HG03521 (cell line): ENCODE measurements at regions not wholly inside any gene's neighbourhood (a gene's known extent, or its start where the extent isn't known, plus 50 kb on each side); places are given as distances from the start of the nearest gene placed in this dataset.
"Not testable (repeated sequence)": the region's sequence is repeated elsewhere in the genome, so short reads cannot be mapped to it uniquely, and the experiment has no call there.

ENCODE experiments used
- ATAC-seq: cut with Tn5 transposase; IDR thresholded peaks from one replicate; pipeline ENCODE4 v1.9.1; 2021; ENCODE audit warnings: mild to moderate bottlenecking, moderate library complexity; ENCODE audit not compliant: unreplicated experiment

GRCh38 chr7:149930374-149931068, 56.8 kb downstream of the ATP6V0E2 start:
- ATAC-seq = not testable (repeated sequence)

DNA sequence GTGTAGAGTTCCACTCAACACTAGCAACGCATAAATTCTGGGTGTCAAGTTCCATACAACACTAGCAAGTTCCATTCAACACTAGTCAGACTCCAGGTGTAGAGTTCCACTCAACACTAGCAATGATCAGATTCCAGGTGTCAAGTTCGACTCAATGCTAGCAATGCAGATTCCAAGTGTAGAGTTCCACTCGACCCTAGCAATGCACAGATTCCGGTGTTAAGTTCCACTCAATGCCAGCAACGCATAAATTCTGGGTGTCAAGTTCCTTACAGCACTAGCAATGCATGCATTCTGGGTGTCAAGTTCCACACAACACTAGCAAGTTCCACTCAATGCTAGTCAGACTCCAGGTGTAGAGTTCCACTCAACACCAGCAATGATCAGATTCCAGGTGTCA, 60.0 kb downstream of the ATP6V0E2 start:
- not testable (repeated sequence) for ATAC-seq

- not testable (repeated sequence) for ATAC-seq
Observed at GRCh38 chr7:149947346-149947745, 73.6 kb downstream of the ATP6V0E2 start.

- not testable (repeated sequence) for ATAC-seq
Observed at GRCh38 chr7:149948444-149948843, 74.7 kb downstream of the ATP6V0E2 start.

DNA sequence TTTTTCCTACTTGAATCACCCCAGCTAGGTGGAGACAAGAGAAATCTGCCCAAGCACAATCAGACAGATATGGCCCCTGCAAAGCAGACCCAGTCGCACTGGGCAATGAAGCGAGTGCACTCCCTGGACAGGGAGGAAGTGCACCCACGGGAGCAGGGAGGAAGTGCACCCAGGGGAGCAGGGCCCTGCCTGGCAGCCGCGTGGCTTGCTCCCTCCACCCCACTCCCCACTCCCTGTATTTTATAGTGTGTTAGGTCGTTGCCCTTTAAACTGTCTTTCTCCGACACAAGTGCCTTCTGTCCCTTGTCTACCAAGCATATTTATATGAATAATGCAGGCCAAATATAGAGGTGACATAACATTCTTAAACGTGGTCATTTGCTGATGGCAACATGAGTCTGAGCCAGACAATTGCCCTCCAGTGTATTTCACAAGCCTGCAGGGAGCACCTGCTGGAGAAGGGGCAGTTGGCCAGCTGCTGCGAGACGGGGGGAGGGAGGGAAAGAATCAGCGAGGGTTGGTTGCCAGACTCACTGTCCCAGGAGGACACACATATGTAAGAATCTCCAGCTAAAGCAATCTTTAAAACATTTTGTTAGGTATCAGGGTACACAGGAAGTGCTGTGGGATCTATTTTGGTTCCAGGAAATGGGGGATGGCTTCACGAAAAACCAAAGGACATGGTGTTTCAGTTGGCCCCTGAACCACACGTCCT, 76.3 kb downstream of the ATP6V0E2 start:
- ATAC-seq = not testable (repeated sequence)

DNA sequence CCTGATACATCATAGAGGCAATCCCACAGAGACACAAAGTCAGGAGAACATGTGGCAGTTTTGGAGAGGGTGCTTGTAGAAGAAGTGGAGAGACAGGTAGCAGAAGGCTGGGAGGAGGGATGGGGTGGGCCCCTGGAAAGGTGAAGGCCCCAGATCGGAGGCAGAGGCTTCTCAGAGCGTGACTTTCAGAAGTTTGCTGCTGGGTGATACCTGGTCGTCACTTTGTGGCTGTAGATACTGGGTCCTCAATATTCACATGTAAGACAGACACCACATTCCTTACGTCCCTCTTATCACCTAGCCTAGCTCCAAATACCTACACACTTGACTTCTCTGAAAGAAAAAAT, 76.8 kb downstream of the ATP6V0E2 start:
- ATAC-seq = not testable (repeated sequence)

GRCh38 chr7:149951579-149951978, 77.8 kb downstream of the ATP6V0E2 start:
- ATAC-seq = not testable (repeated sequence)

DNA sequence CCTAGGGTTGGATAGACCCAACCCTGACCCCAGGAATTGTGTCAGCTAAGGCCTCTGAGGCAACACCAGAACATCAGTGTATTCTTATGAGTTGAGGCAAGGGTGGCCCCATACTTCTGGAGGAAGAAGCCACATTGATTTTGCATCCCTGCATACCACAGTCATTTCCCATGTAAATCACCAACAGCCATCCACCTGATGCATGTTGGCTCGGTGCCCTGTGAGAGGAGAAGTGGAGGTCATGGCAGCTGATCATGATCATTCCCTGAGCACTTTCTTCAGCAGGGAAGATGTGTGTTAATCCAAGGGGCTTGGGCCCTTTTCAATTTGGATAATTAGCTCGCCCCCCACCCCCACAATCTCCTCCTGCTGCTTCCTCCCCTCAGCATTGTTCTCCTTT, 85.1 kb downstream of the ATP6V0E2 start:
- ATAC-seq = not testable (repeated sequence)

- ATAC-seq = not testable (repeated sequence)
Observed at GRCh38 chr7:149960863-149961262, 87.1 kb downstream of the ATP6V0E2 start.

- ATAC-seq = not testable (repeated sequence)
Observed at GRCh38 chr7:149961878-149962277, 88.1 kb downstream of the ATP6V0E2 start.

GRCh38 chr7:149962685-149963319, 89.0 kb downstream of the ATP6V0E2 start:
- not testable (repeated sequence) for ATAC-seq

GRCh38 chr7:149963985-149964384, 90.2 kb downstream of the ATP6V0E2 start:
- ATAC-seq = not testable (repeated sequence)

- not testable (repeated sequence) for ATAC-seq
Observed at GRCh38 chr7:149966444-149966843, 92.7 kb downstream of the ATP6V0E2 start.

- not testable (repeated sequence) for ATAC-seq
Observed at GRCh38 chr7:149972977-149973376, 99.2 kb downstream of the ATP6V0E2 start.

- ATAC-seq = not testable (repeated sequence)
Observed at GRCh38 chr7:149973681-149974080, 99.9 kb downstream of the ATP6V0E2 start.

- not testable (repeated sequence) for ATAC-seq
Observed at GRCh38 chr7:149975608-149976007, 101.8 kb downstream of the ATP6V0E2 start.

DNA sequence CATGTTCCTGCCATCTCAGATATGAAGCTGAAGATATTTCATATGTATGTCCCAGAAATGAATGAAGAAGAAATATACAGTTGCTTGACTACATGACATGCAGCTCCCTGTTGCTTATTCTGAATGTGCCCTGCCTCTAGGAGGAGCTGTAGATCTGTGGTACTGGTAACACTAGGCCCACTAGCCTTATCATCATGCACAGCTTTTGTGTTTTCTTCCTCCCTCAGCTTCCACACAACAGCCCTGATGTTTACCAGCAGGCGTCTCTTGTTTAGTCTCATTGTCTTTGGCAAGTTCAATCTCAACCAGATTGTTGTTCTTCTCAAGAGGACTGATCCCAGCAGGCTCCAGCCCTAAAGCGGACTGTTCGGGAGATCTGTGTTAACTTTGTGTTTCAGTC, 104.8 kb downstream of the ATP6V0E2 start:
- not testable (repeated sequence) for ATAC-seq

DNA sequence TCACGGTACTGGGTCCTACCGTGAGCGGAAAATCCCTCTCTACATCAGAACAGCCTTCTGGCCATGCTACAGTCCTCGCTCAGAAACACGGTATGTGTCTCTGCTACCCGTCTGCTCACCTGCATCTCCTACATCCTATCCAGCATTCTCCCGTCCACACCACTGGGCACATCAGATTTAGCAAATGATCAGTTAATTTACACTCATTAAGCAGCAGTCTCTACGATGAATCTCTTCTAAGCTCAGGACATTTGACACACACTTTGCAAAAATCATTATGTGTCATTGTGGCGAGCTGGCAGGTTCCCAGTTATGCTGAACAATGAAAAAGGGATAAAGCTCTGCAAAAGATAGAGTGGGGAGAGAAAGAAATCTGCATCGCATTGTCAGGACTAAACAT, 105.2 kb downstream of the ATP6V0E2 start:
- not testable (repeated sequence) for ATAC-seq

GRCh38 chr7:149982537-149983112, 108.9 kb downstream of the ATP6V0E2 start:
- not testable (repeated sequence) for ATAC-seq

DNA sequence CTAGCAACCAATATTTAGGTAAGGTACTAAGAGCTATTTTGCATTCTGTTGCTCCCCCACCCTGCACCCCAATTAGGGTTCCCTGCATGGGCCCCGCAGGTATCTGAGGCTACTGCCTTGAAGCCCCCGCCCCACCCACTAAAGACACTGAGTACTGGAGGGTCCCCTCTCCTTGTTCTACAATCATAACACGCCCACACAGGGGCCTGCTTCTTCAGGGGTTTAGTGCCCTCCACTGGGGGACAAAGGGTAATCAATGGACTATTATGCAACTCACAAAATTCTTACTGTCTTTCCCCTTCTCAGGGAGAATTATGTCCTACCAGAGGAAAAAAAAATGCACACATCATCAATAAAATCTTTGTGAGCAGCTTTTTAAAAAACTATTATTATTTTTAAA, 113.1 kb downstream of the ATP6V0E2 start:
- ATAC-seq = not testable (repeated sequence)

DNA sequence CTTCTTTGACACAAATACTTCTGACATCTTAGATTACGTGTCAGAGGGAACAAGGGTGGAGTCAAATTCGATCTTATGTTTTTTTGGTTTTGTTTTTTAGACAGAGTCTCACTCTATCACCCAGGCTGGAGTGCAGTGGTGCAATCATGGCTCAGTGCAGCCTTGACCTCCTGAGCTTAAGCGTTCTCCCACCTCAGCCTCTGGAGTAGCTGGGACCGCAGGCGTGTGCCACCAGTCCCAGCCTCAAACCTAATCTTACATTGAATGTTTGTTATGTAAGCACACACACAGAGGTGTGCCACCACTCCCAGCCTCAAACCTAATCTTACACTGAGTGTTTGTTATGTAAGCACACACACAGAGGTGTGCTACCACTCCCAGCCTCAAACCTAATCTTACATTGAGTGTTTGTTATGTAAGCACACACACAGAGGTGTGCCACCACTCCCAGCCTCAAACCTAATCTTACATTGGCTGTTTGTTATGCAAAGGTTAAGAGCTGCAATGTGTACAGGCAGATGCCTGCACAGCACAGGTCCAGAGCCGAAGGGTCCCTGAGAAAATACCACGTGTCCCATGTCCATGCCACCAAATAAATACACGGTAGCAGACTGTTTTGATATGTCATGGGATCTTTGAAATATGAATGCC, 118.0 kb downstream of the ATP6V0E2 start:
- not testable (repeated sequence) for ATAC-seq
